Osteoblast (primary cell): ENCODE measurements at regions not wholly inside any gene's neighbourhood (a gene's known extent, or its start where the extent isn't known, plus 50 kb on each side); places are given as distances from the start of the nearest gene placed in this dataset.

Experiments used
- DNase-seq: peaks from one replicate; pipeline ENCODE4 v3.0.0; 2011; ENCODE audit warnings: low spot score, mixed read lengths; ENCODE audit not compliant: insufficient read length; ENCODE audit errors: missing footprints
- H2AFZ ChIP-seq: 2 replicates; pipeline ENCODE4 v1.6.0; 2011; ENCODE audit warnings: mild to moderate bottlenecking, low read length
- H3K27ac ChIP-seq: 2 replicates; pipeline ENCODE4 v1.5.1; 2011; ENCODE audit warnings: mild to moderate bottlenecking, low read depth, low read length, moderate library complexity
- H3K27me3 ChIP-seq: 2 replicates; pipeline ENCODE4 v1.6.0; 2012; ENCODE audit warnings: mild to moderate bottlenecking, control low read depth, inconsistent platforms, low read length, moderate library complexity; ENCODE audit not compliant: insufficient read depth
- H3K36me3 ChIP-seq: 2 replicates; pipeline ENCODE4 v1.5.1; 2011; ENCODE audit warnings: mild to moderate bottlenecking, low read length, control low read depth, moderate library complexity; ENCODE audit not compliant: insufficient read depth
- H3K4me1 ChIP-seq: 2 replicates; pipeline ENCODE4 v1.5.1; 2011; ENCODE audit warnings: mild to moderate bottlenecking, low read length, control low read depth, moderate library complexity; ENCODE audit not compliant: insufficient read depth
- H3K4me2 ChIP-seq: 2 replicates; pipeline ENCODE4 v1.6.0; 2011; ENCODE audit warnings: mild to moderate bottlenecking, low read length; ENCODE audit not compliant: insufficient read depth
- H3K4me3 ChIP-seq: fragments of 200-600 bp; sonication (generic); 3 replicates; pipeline ENCODE4 v1.5.1; 2012; ENCODE audit warnings: mild to moderate bottlenecking, low read length, inconsistent platforms; ENCODE audit not compliant: insufficient read depth
- H3K79me2 ChIP-seq: 2 replicates; pipeline ENCODE4 v1.6.0; 2012; ENCODE audit warnings: mild to moderate bottlenecking, low read length, control low read depth, inconsistent platforms; ENCODE audit not compliant: insufficient read depth
- H3K9me3 ChIP-seq: 2 replicates; pipeline ENCODE4 v1.5.1; 2011; ENCODE audit warnings: low read depth, low read length, control low read depth
- H4K20me1 ChIP-seq: 2 replicates; pipeline ENCODE4 v1.6.0; 2012; ENCODE audit warnings: mild to moderate bottlenecking, low read length, control low read depth; ENCODE audit not compliant: insufficient read depth
- CTCF ChIP-seq: IDR thresholded peaks from 2 replicates; pipeline ENCODE4 v1.5.1; 2011; ENCODE audit warnings: mild to moderate bottlenecking, low read depth, low read length, moderate library complexity; ENCODE audit errors: extremely low read depth

- no peak for TF ChIP-seq CTCF
- Histone ChIP-seq H3K27ac (no peak overlapping the region), H3K79me2 (no peaks in the 10 kb centered on the region), H3K36me3 (no peaks in the 10 kb centered on the region), H3K9me3 (no peaks in the 10 kb centered on the region), H3K4me3 (no peak overlapping the region), H3K27me3 (no peaks in the 10 kb centered on the region), H2AFZ (no peak overlapping the region), H3K4me2 (no peak overlapping the region), H3K4me1 (no peaks in the 10 kb centered on the region), H4K20me1 (no peaks in the 10 kb centered on the region)
- no peak for DNase-seq
Observed at GRCh38 chr18:60880184-60880583, 453.0 kb upstream of the CDH20 start.

- H3K4me3 ChIP-seq = no peak overlapping the region
- no peaks in the 10 kb centered on the region for H3K79me2 ChIP-seq
- no peaks in the 10 kb centered on the region for H3K4me1 ChIP-seq
- H2AFZ ChIP-seq = no peak overlapping the region
- DNase-seq = no peak
- no peak overlapping the region for H3K27ac ChIP-seq
- no peak overlapping the region for H3K4me2 ChIP-seq
- H3K9me3 ChIP-seq = no peaks in the 10 kb centered on the region
- H3K36me3 ChIP-seq = no peaks in the 10 kb centered on the region
- H4K20me1 ChIP-seq = no peaks in the 10 kb centered on the region
- TF ChIP-seq CTCF = no peak
- no peaks in the 10 kb centered on the region for H3K27me3 ChIP-seq
Observed at GRCh38 chr18:60883587-60883986, 449.6 kb upstream of the CDH20 start.

GRCh38 chr18:60888071-60888624 is 445.1 kb upstream of the CDH20 start:
- no peak for DNase-seq
- no peak for TF ChIP-seq CTCF
- Histone ChIP-seq H4K20me1 (no peaks in the 10 kb centered on the region), H3K9me3 (no peaks in the 10 kb centered on the region), H3K4me3 (no peak overlapping the region), H3K4me1 (peaks cover 2% of the 10 kb centered on the region), H3K27me3 (no peaks in the 10 kb centered on the region), H3K27ac (no peak overlapping the region), H2AFZ (no peak overlapping the region), H3K36me3 (no peaks in the 10 kb centered on the region), H3K79me2 (no peaks in the 10 kb centered on the region), H3K4me2 (no peak overlapping the region)

GRCh38 chr18:60889442-60889841 is 443.8 kb upstream of the CDH20 start:
- no peaks in the 10 kb centered on the region for H3K36me3 ChIP-seq
- no peaks in the 10 kb centered on the region for H3K79me2 ChIP-seq
- H3K9me3 ChIP-seq = no peaks in the 10 kb centered on the region
- no peak overlapping the region for H2AFZ ChIP-seq
- no peak for TF ChIP-seq CTCF
- H3K4me2 ChIP-seq = no peak overlapping the region
- H3K27ac ChIP-seq = no peak overlapping the region
- DNase-seq = no peak
- H3K4me1 ChIP-seq = peaks cover 4% of the 10 kb centered on the region
- no peak overlapping the region for H3K4me3 ChIP-seq
- no peaks in the 10 kb centered on the region for H3K27me3 ChIP-seq
- no peaks in the 10 kb centered on the region for H4K20me1 ChIP-seq
